K562 (cell line): ENCODE measurements at regions not wholly inside any gene's neighbourhood (a gene's known extent, or its start where the extent isn't known, plus 50 kb on each side); places are given as distances from the start of the nearest gene placed in this dataset.

Source experiments
- ATAC-seq: fragments of 200-7000 bp; cut with Tn5 transposase; 3 replicates; pipeline ENCODE4 v1.9.1; 2020; ENCODE audit warnings: moderate library complexity
- BruUV-seq: library from RNA; stranded (reverse); fragments of 400-500 nt; replicated peaks from 2 replicates; lab custom pipeline; 2021; lab: Mats Ljungman, UMichigan
- CTCF ChIA-PET: fragments of 300-600 bp; formaldehyde crosslinking; extraction: SDS; loops from one replicate; lab custom pipeline; 2021; ENCODE audit warnings: low intra/inter-chr PET ratio; lab: Yijun Ruan, JAX
- POLR2A ChIA-PET: fragments of 300-600, 350-650 bp; sonication (Branson Sonifier 250); formaldehyde crosslinking; extraction: SDS; loops from one replicate; lab custom pipeline; 2021; ENCODE audit warnings: antibody characterized with exemption, inconsistent platforms; lab: Yijun Ruan, JAX
- DNase-seq, 4 experiments: peaks; one replicate each; pipeline versions ENCODE4 v3.0.0 to v3.0.0-alpha.2; 2011 to 2018; ENCODE audit warnings: low spot score in 3 of 4, mixed read lengths in 3 of 4; ENCODE audit errors: extremely low read depth in 1 of 4
- FAIRE-seq: peaks from 2 replicates; lab custom pipeline; 2011; peaks lifted over from hg19 to GRCh38; lab: Jason Lieb, UNC
- H2AFZ ChIP-seq: 2 replicates; pipeline ENCODE4 v1.6.0; 2011; ENCODE audit warnings: low read depth, low read length, control low read depth, inconsistent platforms
- H3K27ac ChIP-seq: fragments of 200-600 bp; 3 replicates; pipeline ENCODE4 v1.8.0; 2011; ENCODE audit warnings: low read depth, mild to moderate bottlenecking, control low read depth, inconsistent platforms, low read length, moderate library complexity, mixed read lengths; ENCODE audit errors: extremely low read depth
- H3K27me3 ChIP-seq, 2 experiments: fragments of 300-600 bp in 1 of 2; 2 replicates in 1 of 2; 3 replicates in 1 of 2; pipeline versions ENCODE4 v1.6.0 to v1.8.0; 2011; ENCODE audit warnings: inconsistent platforms in 2 of 2, low read length in 2 of 2, mild to moderate bottlenecking in 1 of 2, mixed read lengths in 1 of 2, moderate library complexity in 1 of 2; ENCODE audit not compliant: control insufficient read depth in 2 of 2, insufficient read depth in 2 of 2
- H3K36me3 ChIP-seq: fragments of 300-600 bp; 3 replicates; pipeline ENCODE4 v1.8.0; 2011; ENCODE audit warnings: mild to moderate bottlenecking, low read length, inconsistent platforms; ENCODE audit not compliant: control insufficient read depth, insufficient read depth
- H3K4me1 ChIP-seq, 2 experiments: fragments of 200-600 bp in 1 of 2; replicated peaks in 1 of 2; 2 replicates in 1 of 2; 3 replicates in 1 of 2; pipeline versions ENCODE4 v1.5.1 to v1.8.0; 2011; ENCODE audit warnings: inconsistent platforms in 2 of 2, low read length in 2 of 2, mild to moderate bottlenecking in 1 of 2, mixed read lengths in 1 of 2, moderate library complexity in 1 of 2; ENCODE audit not compliant: control insufficient read depth in 2 of 2, insufficient read depth in 2 of 2
- H3K4me2 ChIP-seq: 2 replicates; pipeline ENCODE4 v1.6.1; 2011; ENCODE audit warnings: low read length, control low read depth, inconsistent platforms, mixed read lengths; ENCODE audit not compliant: insufficient read depth
- H3K4me3 ChIP-seq: fragments of 200-600 bp; sonication (generic), shearing (Covaris generic); 2 replicates; pipeline ENCODE4 v1.5.1; 2016; ENCODE audit warnings: control low read depth, inconsistent platforms
- H3K79me2 ChIP-seq: fragments of 200-600 bp; 3 replicates; pipeline ENCODE4 v1.8.0; 2011; ENCODE audit warnings: low read length, inconsistent platforms; ENCODE audit not compliant: control insufficient read depth, insufficient read depth
- H3K9ac ChIP-seq, 2 experiments: 2 replicates each; pipeline versions ENCODE4 v1.6.0 to v1.6.1; 2011; ENCODE audit warnings: low read depth in 2 of 2, low read length in 2 of 2, control low read depth in 1 of 2, inconsistent platforms in 1 of 2, mild to moderate bottlenecking in 1 of 2, mixed read lengths in 1 of 2; ENCODE audit not compliant: insufficient read depth in 1 of 2
- H3K9me1 ChIP-seq: one replicate; pipeline ENCODE4 v1.6.0; 2011; ENCODE audit warnings: inconsistent platforms, mild to moderate bottlenecking, low read length, moderate library complexity; ENCODE audit not compliant: control insufficient read depth, insufficient read depth
- H3K9me3 ChIP-seq: replicated peaks from 2 replicates; pipeline ENCODE4 v1.5.1; 2011; ENCODE audit warnings: low read depth, low read length, inconsistent platforms; ENCODE audit not compliant: control insufficient read depth, insufficient read depth
- H4K20me1 ChIP-seq: replicated peaks from 2 replicates; pipeline ENCODE4 v1.6.1; 2011; ENCODE audit warnings: low read length, inconsistent platforms, mixed read lengths; ENCODE audit not compliant: control insufficient read depth, insufficient read depth
- ARID3B ChIP-seq: fragments of 250-450 bp; sonication (Bioruptor Pico); IDR thresholded peaks from 2 replicates; pipeline ENCODE4 v1.4.0; 2020; ENCODE audit warnings: borderline replicate concordance
- CC2D1A ChIP-seq: fragments of 450-650 bp; IDR thresholded peaks from 2 replicates; pipeline ENCODE4 v1.6.1; 2017; ENCODE audit warnings: mild to moderate bottlenecking
- ESRRA ChIP-seq: fragments of 450-650 bp; IDR thresholded peaks from 2 replicates; pipeline ENCODE4 v1.6.1; 2014; ENCODE audit warnings: low read depth, mild to moderate bottlenecking, moderate library complexity, borderline replicate concordance
- FOSL1 ChIP-seq: fragments of 200-800 bp; sonication (Bioruptor generic); conservative IDR thresholded peaks from 2 replicates; pipeline ENCODE4 v1.6.1; 2016; ENCODE audit warnings: missing genetic modification characterization, missing compliant biosample characterization
- KAT8 ChIP-seq: fragments of 450-650 bp; IDR thresholded peaks from 2 replicates; pipeline ENCODE4 v1.6.1; 2016; ENCODE audit warnings: low read depth, mild to moderate bottlenecking
- MCM7 ChIP-seq, 2 experiments: fragments of 450-650 bp; IDR thresholded peaks; 2 replicates each; pipeline ENCODE4 v1.6.1; 2016 to 2018
- MECOM ChIP-seq: fragments of 250-450 bp; sonication (Bioruptor Pico); IDR thresholded peaks from 2 replicates; pipeline ENCODE4 v1.8.0; 2022; ENCODE audit warnings: inconsistent platforms
- PTBP1 ChIP-seq: fragments of 200-400 bp; formaldehyde crosslinking; IDR thresholded peaks from 2 replicates; pipeline ENCODE4 v1.6.1; 2017; ENCODE audit warnings: low read depth, low read length
- RUNX1 ChIP-seq: sonication (generic); IDR thresholded peaks from 2 replicates; pipeline ENCODE4 v1.6.1; 2016; ENCODE audit warnings: antibody characterized with exemption, low read depth
- TBP ChIP-seq: optimal IDR thresholded peaks from 2 replicates; pipeline ENCODE3; 2011; ENCODE audit warnings: low read depth, low read length, improper control_type of control experiment
- VEZF1 ChIP-seq: fragments of 200-800 bp; sonication (Bioruptor generic); IDR thresholded peaks from 2 replicates; pipeline ENCODE4 v1.6.1; 2017; ENCODE audit warnings: missing genetic modification characterization, missing compliant biosample characterization
- ZFP30 ChIP-seq: fragments of 250-450 bp; sonication (Bioruptor Pico); IDR thresholded peaks from 2 replicates; pipeline ENCODE4 v1.8.0; 2022; ENCODE audit warnings: moderate library complexity, mild to moderate bottlenecking, inconsistent platforms, borderline replicate concordance
- ZNF232 ChIP-seq: sonication (generic); formaldehyde crosslinking; IDR thresholded peaks from 2 replicates; pipeline ENCODE4 v1.8.0; 2022; ENCODE audit warnings: mild to moderate bottlenecking, missing genetic modification reagents
- ZNF584 ChIP-seq: fragments of 200-800 bp; sonication (Bioruptor generic); IDR thresholded peaks from 2 replicates; pipeline ENCODE4 v1.6.1; 2016; ENCODE audit warnings: low read depth, mild to moderate bottlenecking, missing genetic modification characterization, missing compliant biosample characterization
- WGBS: fragments of 100-300 bp; shearing (Covaris generic); methylation state at CpG from one replicate; pipeline ENCODE4 v1.1.6; 2016; ENCODE audit warnings: low coverage, mixed read lengths; ENCODE audit not compliant: insufficient coverage; ENCODE audit errors: missing lambda C conversion rate; 5-methylcytosine and 5-hydroxymethylcytosine counted together
- in situ Hi-C: fragments of 300-500 bp; cut with MboI; formaldehyde crosslinking; loops from 4 replicates; pipeline ENCODE4 v1.15.0; 2018; ENCODE audit warnings: inconsistent platforms, mixed read lengths
- intact Hi-C: fragments of 100-400 bp; cut with micrococcal nuclease; formaldehyde crosslinking; loops from 2 replicates; pipeline ENCODE4 v1.14.2; 2022
- TF ChIP-seq, protein P1 (sequence below): sonication (generic); formaldehyde crosslinking; IDR thresholded peaks from 2 replicates; pipeline ENCODE4 v1.8.0; 2023; ENCODE audit warnings: missing genetic modification reagents, mild to moderate bottlenecking, borderline replicate concordance

GRCh38 chr2:37865640-37866039 lies 59.4 kb upstream of the RMDN2 start:
- Histone ChIP-seq H3K79me2 (no peaks in the 10 kb centered on the region), H3K9me3 (no peaks in the 10 kb centered on the region), H3K9me1 (no peaks in the 10 kb centered on the region), H3K36me3 (no peaks in the 10 kb centered on the region), H3K27ac (no peak overlapping the region), H4K20me1 (no peaks in the 10 kb centered on the region; the same call in 1 of the 2 replicates), H2AFZ (no peak overlapping the region), H3K4me3 (no peak overlapping the region), H3K4me2 (no peak overlapping the region), H3K27me3 (peaks cover 4 to 7% of the 10 kb centered on the region in 2 experiments; a peak in 2 of 5 replicates), H3K9ac (no peak overlapping the region), H3K4me1 (no peaks in the 10 kb centered on the region)
- in situ Hi-C loops (no loop called here), intact Hi-C loops (no loop called here)
- FAIRE-seq = no peak
- 0% methylated on average over 5 of the region's 5 CpGs for WGBS
- no peak for TF ChIP-seq FOSL1 (tag)
- TF ChIP-seq KAT8 = no peak
- no peak for TF ChIP-seq ESRRA
- no peak for TF ChIP-seq CC2D1A
- TF ChIP-seq, protein P1, sequence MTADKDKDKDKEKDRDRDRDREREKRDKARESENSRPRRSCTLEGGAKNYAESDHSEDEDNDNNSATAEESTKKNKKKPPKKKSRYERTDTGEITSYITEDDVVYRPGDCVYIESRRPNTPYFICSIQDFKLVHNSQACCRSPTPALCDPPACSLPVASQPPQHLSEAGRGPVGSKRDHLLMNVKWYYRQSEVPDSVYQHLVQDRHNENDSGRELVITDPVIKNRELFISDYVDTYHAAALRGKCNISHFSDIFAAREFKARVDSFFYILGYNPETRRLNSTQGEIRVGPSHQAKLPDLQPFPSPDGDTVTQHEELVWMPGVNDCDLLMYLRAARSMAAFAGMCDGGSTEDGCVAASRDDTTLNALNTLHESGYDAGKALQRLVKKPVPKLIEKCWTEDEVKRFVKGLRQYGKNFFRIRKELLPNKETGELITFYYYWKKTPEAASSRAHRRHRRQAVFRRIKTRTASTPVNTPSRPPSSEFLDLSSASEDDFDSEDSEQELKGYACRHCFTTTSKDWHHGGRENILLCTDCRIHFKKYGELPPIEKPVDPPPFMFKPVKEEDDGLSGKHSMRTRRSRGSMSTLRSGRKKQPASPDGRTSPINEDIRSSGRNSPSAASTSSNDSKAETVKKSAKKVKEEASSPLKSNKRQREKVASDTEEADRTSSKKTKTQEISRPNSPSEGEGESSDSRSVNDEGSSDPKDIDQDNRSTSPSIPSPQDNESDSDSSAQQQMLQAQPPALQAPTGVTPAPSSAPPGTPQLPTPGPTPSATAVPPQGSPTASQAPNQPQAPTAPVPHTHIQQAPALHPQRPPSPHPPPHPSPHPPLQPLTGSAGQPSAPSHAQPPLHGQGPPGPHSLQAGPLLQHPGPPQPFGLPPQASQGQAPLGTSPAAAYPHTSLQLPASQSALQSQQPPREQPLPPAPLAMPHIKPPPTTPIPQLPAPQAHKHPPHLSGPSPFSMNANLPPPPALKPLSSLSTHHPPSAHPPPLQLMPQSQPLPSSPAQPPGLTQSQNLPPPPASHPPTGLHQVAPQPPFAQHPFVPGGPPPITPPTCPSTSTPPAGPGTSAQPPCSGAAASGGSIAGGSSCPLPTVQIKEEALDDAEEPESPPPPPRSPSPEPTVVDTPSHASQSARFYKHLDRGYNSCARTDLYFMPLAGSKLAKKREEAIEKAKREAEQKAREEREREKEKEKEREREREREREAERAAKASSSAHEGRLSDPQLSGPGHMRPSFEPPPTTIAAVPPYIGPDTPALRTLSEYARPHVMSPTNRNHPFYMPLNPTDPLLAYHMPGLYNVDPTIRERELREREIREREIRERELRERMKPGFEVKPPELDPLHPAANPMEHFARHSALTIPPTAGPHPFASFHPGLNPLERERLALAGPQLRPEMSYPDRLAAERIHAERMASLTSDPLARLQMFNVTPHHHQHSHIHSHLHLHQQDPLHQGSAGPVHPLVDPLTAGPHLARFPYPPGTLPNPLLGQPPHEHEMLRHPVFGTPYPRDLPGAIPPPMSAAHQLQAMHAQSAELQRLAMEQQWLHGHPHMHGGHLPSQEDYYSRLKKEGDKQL (CRISPR knock-in tag) = no peak
- TF ChIP-seq MECOM (CRISPR knock-in tag) = no peak
- no peak for TF ChIP-seq PTBP1
- no peak for TF ChIP-seq ZFP30 (CRISPR knock-in tag)
- no peak for TF ChIP-seq RUNX1
- TF ChIP-seq VEZF1 (CRISPR knock-in tag) = no peak
- no peak for TF ChIP-seq ARID3B (CRISPR knock-in tag)
- TF ChIP-seq TBP = no peak
- no peak for TF ChIP-seq ZNF584 (CRISPR knock-in tag)
- TF ChIP-seq MCM7 (IDR thresholded peaks at IDR 0.05) = no peak
- no peak for TF ChIP-seq ZNF232 (CRISPR knock-in tag)
- ChIA-PET POLR2A (interaction anchor here (1.2 kb wide), 1 partner anchor 10 kb away, joined by 3 read pairs; no protein-coding TSS in a partner anchor), CTCF (interaction anchor here (0.6 kb wide), 1 partner anchor 11 kb away, joined by 3 read pairs; no protein-coding TSS in a partner anchor)
- no peak for ATAC-seq
- no peak for DNase-seq
- BruUV-seq = no TSS peak
